HUES6 (cell line): ENCODE measurements at regions not wholly inside any gene's neighbourhood (a gene's known extent, or its start where the extent isn't known, plus 50 kb on each side); places are given as distances from the start of the nearest gene placed in this dataset.

Source experiments
- H3K27ac ChIP-seq: 2 replicates; pipeline ENCODE4 v1.7.0; 2013; ENCODE audit warnings: low read depth, mild to moderate bottlenecking, low read length, inconsistent platforms
- H3K27me3 ChIP-seq: 2 replicates; pipeline ENCODE4 v1.6.1; 2013; ENCODE audit warnings: low read length; ENCODE audit not compliant: control insufficient read depth, insufficient read depth
- H3K36me3 ChIP-seq: 2 replicates; pipeline ENCODE4 v1.6.1; 2013; ENCODE audit warnings: low read length; ENCODE audit not compliant: control insufficient read depth, insufficient read depth
- H3K4me1 ChIP-seq: 2 replicates; pipeline ENCODE4 v1.6.1; 2013; ENCODE audit warnings: low read length; ENCODE audit not compliant: control insufficient read depth, insufficient read depth
- H3K4me3 ChIP-seq: 2 replicates; pipeline ENCODE4 v1.5.1; 2013; ENCODE audit warnings: low read depth, low read length
- H3K9ac ChIP-seq: one replicate; pipeline ENCODE4 v1.6.1; 2013; ENCODE audit warnings: mild to moderate bottlenecking, low read length
- H3K9me3 ChIP-seq: 2 replicates; pipeline ENCODE4 v1.6.1; 2013; ENCODE audit warnings: low read depth, low read length; ENCODE audit not compliant: control insufficient read depth, insufficient read depth

DNA sequence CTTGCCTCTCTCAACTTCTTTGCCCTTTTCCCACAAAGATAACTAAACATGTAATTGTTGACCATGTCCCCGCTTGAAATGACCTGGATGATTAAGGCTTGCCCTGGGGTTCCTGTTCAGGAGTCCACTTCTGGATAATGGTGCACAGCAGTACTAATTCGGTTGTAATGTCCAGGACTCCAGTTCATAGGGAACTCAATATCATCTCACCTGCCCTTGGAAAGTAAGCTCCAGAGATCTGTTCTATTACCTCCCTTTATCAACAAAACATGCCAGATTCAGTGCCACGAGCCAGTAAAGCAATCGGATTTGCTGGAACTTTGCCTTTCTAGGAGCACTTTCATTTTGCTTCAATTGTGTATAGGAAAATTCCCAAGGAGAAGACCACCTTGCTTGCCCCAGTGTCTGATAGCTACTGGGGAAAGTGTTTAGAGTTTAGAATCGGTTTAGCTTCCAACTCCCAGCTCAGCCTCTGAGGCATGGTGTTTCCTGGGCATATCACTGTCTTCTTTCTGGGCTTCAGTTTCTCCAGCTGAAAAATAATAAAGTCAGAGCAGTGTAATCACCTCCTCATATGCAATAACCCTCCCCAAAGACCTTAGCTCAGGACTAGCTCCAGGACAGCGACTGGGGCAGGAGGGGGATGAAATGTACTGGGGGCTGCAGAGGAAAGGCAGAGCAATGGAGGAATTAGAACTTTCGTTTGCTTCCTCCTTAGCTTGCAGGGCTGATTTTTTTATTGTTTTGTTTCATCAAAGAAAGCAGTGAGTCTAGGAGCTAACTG is 162.6 kb upstream of the CYRIA start:
- no peak overlapping the region for H3K27ac ChIP-seq
- no peak overlapping the region for H3K4me3 ChIP-seq
- H3K36me3 ChIP-seq = no peaks in the 10 kb centered on the region
- H3K4me1 ChIP-seq = no peaks in the 10 kb centered on the region; the same call in 1 of the 2 replicates
- no peak overlapping the region for H3K9ac ChIP-seq
- no peaks in the 10 kb centered on the region for H3K9me3 ChIP-seq
- H3K27me3 ChIP-seq = no peaks in the 10 kb centered on the region

DNA sequence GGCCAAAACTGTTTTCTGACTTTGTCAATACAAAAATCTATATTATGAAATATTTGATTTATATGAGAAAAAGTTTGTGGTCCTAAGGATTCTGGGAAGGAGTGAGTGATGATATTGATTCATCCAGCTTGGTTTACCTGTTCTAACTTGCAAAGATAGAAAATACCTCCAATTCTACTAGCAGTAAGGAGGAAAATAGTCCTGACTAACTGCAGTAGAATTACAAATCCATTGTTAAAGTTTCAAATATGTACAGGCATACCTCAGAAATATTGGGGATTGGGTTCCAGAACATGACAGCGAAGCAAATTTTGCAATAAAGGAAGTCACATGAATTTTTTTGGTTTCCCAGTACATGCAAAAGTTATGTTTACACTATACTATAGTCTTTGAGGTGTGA is 158.8 kb upstream of the CYRIA start:
- Histone ChIP-seq H3K9ac (no peak overlapping the region), H3K4me3 (no peak overlapping the region), H3K9me3 (no peaks in the 10 kb centered on the region), H3K27me3 (no peaks in the 10 kb centered on the region), H3K4me1 (no peaks in the 10 kb centered on the region; the same call in 1 of the 2 replicates), H3K27ac (no peak overlapping the region), H3K36me3 (no peaks in the 10 kb centered on the region)

DNA sequence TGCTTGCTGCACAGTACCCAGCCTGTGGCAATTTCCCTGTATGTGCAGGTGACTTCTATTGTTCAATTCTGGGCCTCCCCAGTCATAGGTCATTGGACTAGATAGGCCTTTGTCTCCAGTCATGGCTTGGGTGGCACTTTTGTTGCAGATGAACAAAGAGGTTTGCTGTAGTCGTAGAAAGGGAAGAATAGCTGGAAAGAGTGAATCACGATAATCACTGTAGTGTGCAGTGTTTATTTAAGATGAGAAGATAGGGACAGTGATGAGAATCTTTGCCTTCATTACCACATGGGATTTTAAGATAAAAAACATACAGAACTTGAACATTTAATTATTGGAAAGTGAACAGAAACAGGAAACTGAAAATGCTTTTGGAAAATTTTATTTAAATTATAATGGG is 156.1 kb upstream of the CYRIA start:
- H3K27ac ChIP-seq = no peak overlapping the region
- H3K27me3 ChIP-seq = no peaks in the 10 kb centered on the region
- no peaks in the 10 kb centered on the region for H3K4me1 ChIP-seq
- no peaks in the 10 kb centered on the region for H3K36me3 ChIP-seq
- H3K4me3 ChIP-seq = no peak overlapping the region
- H3K9ac ChIP-seq = no peak overlapping the region
- H3K9me3 ChIP-seq = no peaks in the 10 kb centered on the region

DNA sequence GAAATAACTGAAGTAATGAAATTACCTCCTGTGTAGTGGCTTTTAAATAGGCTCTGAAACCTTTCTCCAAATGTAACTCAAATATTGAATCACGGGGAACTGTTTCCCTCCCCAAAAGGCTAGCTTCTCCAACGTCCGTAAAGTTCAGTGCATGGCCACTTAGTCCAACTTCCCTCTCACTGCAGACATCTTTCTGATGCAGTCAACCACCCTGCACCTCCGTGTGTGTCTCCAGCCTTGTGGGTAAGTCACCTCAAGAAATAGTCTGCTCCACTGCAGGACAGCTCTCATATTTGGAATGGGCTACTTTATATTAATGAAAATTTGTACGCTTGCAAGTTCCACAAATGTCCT is 152.5 kb upstream of the CYRIA start:
- no peaks in the 10 kb centered on the region for H3K9me3 ChIP-seq
- no peaks in the 10 kb centered on the region for H3K27me3 ChIP-seq
- no peak overlapping the region for H3K27ac ChIP-seq
- H3K36me3 ChIP-seq = no peaks in the 10 kb centered on the region
- no peak overlapping the region for H3K9ac ChIP-seq
- no peak overlapping the region for H3K4me3 ChIP-seq
- H3K4me1 ChIP-seq = no peaks in the 10 kb centered on the region

DNA sequence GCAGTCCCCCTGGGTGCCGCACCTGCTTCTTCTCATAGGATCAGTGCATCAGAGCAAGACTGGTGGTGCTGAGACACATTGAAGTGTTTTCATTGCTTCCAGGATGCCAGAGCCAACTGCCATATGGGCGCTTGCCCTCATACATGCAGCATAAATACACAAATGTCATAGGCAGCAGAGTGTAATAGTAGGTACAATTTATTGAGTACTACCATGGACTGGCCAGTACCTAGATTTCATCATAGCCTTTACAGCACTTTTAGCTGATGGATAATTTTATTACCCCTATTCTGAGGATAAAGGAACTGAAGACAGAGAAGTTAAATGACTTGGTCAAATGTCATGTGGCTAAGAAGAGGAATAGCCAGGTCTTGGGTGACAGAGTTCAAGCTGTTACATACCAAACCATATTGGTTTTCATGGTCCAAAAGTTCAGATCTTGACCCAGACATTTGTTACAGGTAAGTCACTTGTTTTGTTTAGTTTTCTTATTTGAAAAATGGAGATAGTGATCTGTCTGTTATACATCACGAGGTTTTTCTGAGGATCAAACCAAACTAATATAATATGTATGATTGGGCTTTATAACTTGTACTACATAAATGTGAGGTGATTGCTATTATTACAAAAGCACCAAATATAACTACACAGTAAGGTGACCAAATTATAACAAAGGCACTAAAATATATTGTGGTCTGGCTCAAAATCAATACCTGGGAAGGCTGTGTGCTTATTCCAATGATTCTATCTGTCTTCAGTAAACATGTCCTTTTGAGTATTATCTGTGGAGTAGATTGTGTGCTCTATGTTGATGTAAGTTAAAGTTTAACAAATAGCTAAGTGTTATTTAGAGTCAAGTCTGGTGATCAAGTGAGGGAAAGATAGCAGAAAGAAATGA is 151.9 kb upstream of the CYRIA start:
- Histone ChIP-seq H3K4me1 (no peaks in the 10 kb centered on the region), H3K27me3 (no peaks in the 10 kb centered on the region), H3K36me3 (no peaks in the 10 kb centered on the region), H3K27ac (no peak overlapping the region), H3K9me3 (no peaks in the 10 kb centered on the region), H3K4me3 (no peak overlapping the region), H3K9ac (no peak overlapping the region)

DNA sequence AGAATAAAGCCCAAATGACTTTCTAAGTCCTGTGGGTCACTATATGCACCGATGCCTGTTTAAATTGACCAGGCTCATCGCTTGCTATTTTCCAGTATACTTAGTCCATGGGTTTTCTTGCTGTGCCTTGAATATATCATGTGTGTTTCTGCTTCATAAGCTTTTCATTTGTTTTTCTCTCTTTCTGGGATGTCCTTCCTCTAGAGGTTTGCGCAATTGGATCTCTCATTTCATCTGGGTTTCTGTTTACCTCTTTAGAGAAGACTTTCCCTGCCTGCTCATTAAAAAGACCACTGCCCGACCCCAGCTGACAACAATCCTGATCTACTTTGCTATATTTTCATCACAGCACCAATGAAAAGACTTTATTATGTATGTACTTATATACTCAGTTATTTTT is 150.9 kb upstream of the CYRIA start:
- Histone ChIP-seq H3K9ac (no peak overlapping the region), H3K36me3 (no peaks in the 10 kb centered on the region), H3K27ac (no peak overlapping the region), H3K9me3 (no peaks in the 10 kb centered on the region), H3K4me1 (no peaks in the 10 kb centered on the region), H3K27me3 (no peaks in the 10 kb centered on the region), H3K4me3 (no peak overlapping the region)

DNA sequence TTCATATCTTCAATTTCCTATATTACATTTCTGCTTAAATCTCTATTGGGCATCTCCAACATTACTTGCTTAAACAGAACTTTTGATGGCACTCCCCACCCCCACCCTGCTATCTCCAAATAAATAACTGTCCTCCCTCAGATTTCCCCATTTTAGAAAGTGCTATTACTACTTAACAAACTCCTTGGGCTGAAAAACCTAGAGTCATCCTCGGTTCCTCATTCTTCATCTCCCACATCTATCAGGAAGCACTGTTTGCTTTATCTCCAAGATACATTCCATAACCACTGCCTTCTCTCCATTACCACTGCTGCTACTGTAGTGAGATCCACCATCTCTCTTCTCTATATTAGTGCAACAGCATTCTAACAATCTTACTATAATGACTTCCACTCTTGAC is 150.4 kb upstream of the CYRIA start:
- Histone ChIP-seq H3K27ac (no peak overlapping the region), H3K27me3 (no peaks in the 10 kb centered on the region), H3K9ac (no peak overlapping the region), H3K9me3 (no peaks in the 10 kb centered on the region), H3K4me3 (no peak overlapping the region), H3K4me1 (no peaks in the 10 kb centered on the region), H3K36me3 (no peaks in the 10 kb centered on the region)

DNA sequence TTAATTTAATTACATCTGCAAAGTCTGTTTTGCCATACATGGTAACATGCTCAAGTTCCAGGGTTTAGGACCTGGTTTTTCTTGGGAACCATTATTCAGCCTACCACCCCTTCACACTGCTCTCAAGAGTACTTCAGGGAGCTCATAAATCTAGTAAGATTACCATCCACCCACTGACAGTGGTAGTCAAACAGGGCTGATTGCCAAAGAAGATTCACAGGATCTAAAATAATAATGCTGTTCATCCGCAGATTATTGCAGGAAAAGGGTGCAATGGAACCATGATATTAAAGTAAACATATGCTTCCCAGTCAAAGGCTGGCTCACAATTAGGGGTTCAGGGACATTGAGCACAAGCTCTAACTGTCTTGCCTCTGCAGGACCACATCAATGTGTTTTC is 148.0 kb upstream of the CYRIA start:
- Histone ChIP-seq H3K36me3 (no peaks in the 10 kb centered on the region), H3K9ac (no peak overlapping the region), H3K27me3 (no peaks in the 10 kb centered on the region), H3K4me3 (no peak overlapping the region), H3K27ac (no peak overlapping the region), H3K9me3 (no peaks in the 10 kb centered on the region), H3K4me1 (no peaks in the 10 kb centered on the region)

DNA sequence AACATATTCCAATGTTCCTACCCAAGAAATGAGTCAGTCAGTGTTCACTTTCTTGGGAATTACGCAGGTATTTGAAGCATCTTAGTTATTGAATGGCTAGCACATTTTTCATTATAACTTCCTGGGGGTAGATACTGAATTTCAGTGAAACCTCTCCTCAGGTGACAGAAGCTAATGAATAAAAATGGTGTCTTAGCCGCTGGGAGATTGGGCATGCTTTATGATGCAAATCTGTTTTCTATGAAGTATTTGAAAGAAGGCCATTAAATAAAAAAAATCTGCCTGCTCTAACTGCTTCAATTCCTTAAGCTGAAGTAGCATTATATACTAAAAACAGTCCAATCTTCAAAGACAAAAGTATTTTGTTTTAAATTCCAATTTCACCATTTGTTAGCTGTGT is 132.8 kb upstream of the CYRIA start:
- Histone ChIP-seq H3K9ac (no peak overlapping the region), H3K4me1 (peaks cover 9% of the 10 kb centered on the region; the same call in 1 of the 2 replicates), H3K9me3 (0 out of 2 replicates have a peak, but pooled peaks cover 2% of the 10 kb centered on the region), H3K4me3 (no peak overlapping the region), H3K36me3 (no peaks in the 10 kb centered on the region), H3K27me3 (no peaks in the 10 kb centered on the region), H3K27ac (no peak overlapping the region)

DNA sequence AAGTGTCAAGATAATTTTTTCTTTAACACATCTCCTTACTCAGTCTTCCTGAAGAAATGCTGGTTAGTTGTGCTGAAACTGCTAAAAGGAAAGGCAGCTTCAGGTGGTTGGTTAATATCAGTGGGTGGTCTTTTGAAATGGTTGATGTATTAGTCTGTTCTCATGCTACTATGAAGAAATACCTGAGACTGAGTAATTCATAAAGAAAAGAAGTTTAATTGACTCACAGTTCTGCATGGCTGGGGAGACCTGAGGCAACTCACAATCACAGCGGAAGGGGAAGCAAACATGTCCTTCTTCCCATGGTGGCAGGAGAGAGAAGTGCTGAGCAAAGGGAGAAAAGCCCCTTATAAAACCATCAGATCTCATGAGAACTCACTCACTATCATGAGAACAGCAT is 125.9 kb upstream of the CYRIA start:
- Histone ChIP-seq H3K9ac (no peak overlapping the region), H3K36me3 (no peaks in the 10 kb centered on the region), H3K4me3 (no peak overlapping the region), H3K27ac (no peak overlapping the region), H3K27me3 (no peaks in the 10 kb centered on the region), H3K4me1 (0 out of 2 replicates have a peak, but pooled peaks cover 5% of the 10 kb centered on the region), H3K9me3 (no peaks in the 10 kb centered on the region)

DNA sequence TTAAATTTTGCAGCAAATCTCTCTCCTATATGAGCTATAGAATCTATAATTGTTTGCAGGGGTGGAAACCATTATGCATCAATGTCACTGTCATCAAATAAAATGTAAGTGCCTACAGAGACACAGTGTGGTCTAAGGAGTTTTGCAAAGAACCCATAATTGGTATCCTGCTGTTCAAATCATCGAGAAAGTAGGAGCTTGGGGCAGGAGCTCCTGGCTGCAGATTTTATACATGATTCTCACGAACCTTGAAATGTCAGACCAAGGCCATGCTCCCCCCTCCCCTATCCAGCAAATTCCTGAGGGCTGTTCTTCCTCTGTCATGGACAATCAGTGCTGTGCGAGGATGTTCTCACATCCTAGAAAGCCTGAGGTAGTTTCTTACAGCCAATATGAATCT is 119.5 kb upstream of the CYRIA start:
- Histone ChIP-seq H3K9ac (no peak overlapping the region), H3K36me3 (no peaks in the 10 kb centered on the region), H3K4me3 (no peak overlapping the region), H3K9me3 (peaks cover 9% of the 10 kb centered on the region), H3K4me1 (peaks cover 11% of the 10 kb centered on the region), H3K27me3 (no peaks in the 10 kb centered on the region), H3K27ac (no peak overlapping the region)
